ENCODE measurements at regions not wholly inside any gene's neighbourhood (a gene's known extent, or its start where the extent isn't known, plus 50 kb on each side); places are given as distances from the start of the nearest gene placed in this dataset.

DNA sequence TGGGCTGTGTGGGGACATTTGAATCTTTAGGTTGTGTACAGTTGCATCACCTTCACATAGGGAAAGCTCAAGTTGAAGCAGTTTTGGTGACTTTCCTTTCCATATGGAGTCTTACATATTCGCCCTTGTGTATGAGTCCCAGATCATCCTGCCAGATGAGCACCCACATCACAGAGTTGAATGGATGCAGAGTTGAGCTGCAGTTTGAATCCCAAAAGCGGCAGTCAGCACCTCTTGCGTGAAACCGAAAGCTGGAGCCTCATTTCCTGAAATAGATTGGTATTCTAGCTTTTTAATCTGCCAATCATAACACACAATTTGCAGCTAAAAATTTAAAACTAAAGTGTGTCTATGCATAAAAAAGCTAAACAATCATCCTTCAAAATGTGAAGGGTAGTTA, 162.9 kb upstream of the DIPK2B start (continued):
- TF ChIP-seq, protein P1, sequence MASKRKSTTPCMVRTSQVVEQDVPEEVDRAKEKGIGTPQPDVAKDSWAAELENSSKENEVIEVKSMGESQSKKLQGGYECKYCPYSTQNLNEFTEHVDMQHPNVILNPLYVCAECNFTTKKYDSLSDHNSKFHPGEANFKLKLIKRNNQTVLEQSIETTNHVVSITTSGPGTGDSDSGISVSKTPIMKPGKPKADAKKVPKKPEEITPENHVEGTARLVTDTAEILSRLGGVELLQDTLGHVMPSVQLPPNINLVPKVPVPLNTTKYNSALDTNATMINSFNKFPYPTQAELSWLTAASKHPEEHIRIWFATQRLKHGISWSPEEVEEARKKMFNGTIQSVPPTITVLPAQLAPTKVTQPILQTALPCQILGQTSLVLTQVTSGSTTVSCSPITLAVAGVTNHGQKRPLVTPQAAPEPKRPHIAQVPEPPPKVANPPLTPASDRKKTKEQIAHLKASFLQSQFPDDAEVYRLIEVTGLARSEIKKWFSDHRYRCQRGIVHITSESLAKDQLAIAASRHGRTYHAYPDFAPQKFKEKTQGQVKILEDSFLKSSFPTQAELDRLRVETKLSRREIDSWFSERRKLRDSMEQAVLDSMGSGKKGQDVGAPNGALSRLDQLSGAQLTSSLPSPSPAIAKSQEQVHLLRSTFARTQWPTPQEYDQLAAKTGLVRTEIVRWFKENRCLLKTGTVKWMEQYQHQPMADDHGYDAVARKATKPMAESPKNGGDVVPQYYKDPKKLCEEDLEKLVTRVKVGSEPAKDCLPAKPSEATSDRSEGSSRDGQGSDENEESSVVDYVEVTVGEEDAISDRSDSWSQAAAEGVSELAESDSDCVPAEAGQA (IDR thresholded peaks at IDR 0.05; ENCODE audit: low read depth), result no peak
- TF ChIP-seq, protein P1 (CRISPR knock-in tag; IDR thresholded peaks at IDR 0.05; ENCODE audit: borderline replicate concordance), result no peak
- TF ChIP-seq NFE2L1 (CRISPR knock-in tag; IDR thresholded peaks at IDR 0.05; ENCODE audit: borderline replicate concordance) (no peak), SPEN (CRISPR knock-in tag; IDR thresholded peaks at IDR 0.05; ENCODE audit: low read depth) (no peak)

DNA sequence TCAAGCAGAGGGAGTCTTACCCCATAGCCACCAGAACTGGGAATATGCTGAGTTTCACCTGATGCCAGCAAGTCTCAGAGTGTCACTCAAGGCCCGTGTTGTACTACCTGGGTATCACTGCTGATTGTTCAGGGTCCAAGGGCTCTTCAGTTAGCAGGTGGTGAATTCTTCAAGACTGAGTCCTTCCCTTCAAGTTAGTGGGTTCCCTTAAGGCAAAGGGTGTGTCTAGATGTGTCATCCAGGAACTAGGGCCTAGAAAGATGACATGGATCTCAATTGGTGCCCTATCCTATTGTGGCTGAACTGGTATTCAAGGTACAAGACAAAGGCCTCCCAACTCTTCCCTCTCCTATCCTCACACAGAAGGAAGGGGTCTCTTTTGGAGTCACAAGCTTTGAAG, 159.9 kb upstream of the DIPK2B start:
- ChIA-PET CTCF (ENCODE audit: low intra/inter-chr PET ratio, low total read pairs) (no interaction called here), POLR2A (no interaction called here)
- Histone ChIP-seq H3K36me3 (replicated peaks in 1 of 2; ENCODE audit: control insufficient read depth in 1 of 2, insufficient read depth in 2 of 2, low read length in 2 of 2) (no peaks in the 10 kb centered on the region), H3K4me2 (ENCODE audit: low read depth, low read length) (no peak overlapping the region), H3K27me3 (ENCODE audit: control insufficient read depth in 1 of 2, insufficient read depth in 2 of 2, low read length in 2 of 2) (no peaks in the 10 kb centered on the region), H3K9ac (ENCODE audit: insufficient read depth, low read depth, low read length) (no peak overlapping the region), H2AFZ (ENCODE audit: low read length) (no peak overlapping the region), H3K4me1 (ENCODE audit: insufficient read depth, low read length) (no peaks in the 10 kb centered on the region), H3K9me3 (ENCODE audit: low read length) (no peaks in the 10 kb centered on the region), H3K4me3 (replicated peaks in 1 of 3; ENCODE audit: insufficient read depth in 1 of 3, low read depth in 2 of 3, low read length in 3 of 3) (no peak overlapping the region), H4K20me1 (ENCODE audit: insufficient read depth, low read length) (no peaks in the 10 kb centered on the region), H3K27ac (ENCODE audit: extremely low read length, insufficient read depth, low read length) (no peak overlapping the region), H3K79me2 (ENCODE audit: insufficient read depth, low read length) (no peaks in the 10 kb centered on the region)
- no peak for ATAC-seq
- TF ChIP-seq ZFP1 (CRISPR knock-in tag; IDR thresholded peaks at IDR 0.05) (no peak), ZC3H13 (CRISPR knock-in tag; IDR thresholded peaks at IDR 0.05) (no peak), SP140L (CRISPR knock-in tag; IDR thresholded peaks at IDR 0.05; ENCODE audit: borderline replicate concordance) (no peak), RXRB (CRISPR knock-in tag; IDR thresholded peaks at IDR 0.05; ENCODE audit: borderline replicate concordance) (no peak), JUND (CRISPR knock-in tag; IDR thresholded peaks at IDR 0.05) (no peak), ZNF703 (CRISPR knock-in tag; IDR thresholded peaks at IDR 0.05; ENCODE audit: borderline replicate concordance) (no peak), ZNF766 (CRISPR knock-in tag; IDR thresholded peaks at IDR 0.05; ENCODE audit: borderline replicate concordance) (no peak), PTBP1 (IDR thresholded peaks at IDR 0.05; ENCODE audit: low read depth, low read length, poor library complexity, severe bottlenecking) (no peak), SMYD3 (CRISPR knock-in tag; IDR thresholded peaks at IDR 0.05) (no peak), SP4 (CRISPR knock-in tag; IDR thresholded peaks at IDR 0.05) (no peak), NFRKB (IDR thresholded peaks at IDR 0.05) (no peak), ZNF570 (CRISPR knock-in tag; IDR thresholded peaks at IDR 0.05; ENCODE audit: borderline replicate concordance) (no peak), IKZF4 (CRISPR knock-in tag; IDR thresholded peaks at IDR 0.05; ENCODE audit: borderline replicate concordance, low read depth, not compliant biosample characterization) (no peak), ZNF331 (CRISPR knock-in tag; IDR thresholded peaks at IDR 0.05) (no peak)
- TF ChIP-seq, protein P2, sequence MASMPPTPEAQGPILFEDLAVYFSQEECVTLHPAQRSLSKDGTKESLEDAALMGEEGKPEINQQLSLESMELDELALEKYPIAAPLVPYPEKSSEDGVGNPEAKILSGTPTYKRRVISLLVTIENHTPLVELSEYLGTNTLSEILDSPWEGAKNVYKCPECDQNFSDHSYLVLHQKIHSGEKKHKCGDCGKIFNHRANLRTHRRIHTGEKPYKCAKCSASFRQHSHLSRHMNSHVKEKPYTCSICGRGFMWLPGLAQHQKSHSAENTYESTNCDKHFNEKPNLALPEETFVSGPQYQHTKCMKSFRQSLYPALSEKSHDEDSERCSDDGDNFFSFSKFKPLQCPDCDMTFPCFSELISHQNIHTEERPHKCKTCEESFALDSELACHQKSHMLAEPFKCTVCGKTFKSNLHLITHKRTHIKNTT (CRISPR knock-in tag; IDR thresholded peaks at IDR 0.05), result no peak
- TF ChIP-seq, protein P3, sequence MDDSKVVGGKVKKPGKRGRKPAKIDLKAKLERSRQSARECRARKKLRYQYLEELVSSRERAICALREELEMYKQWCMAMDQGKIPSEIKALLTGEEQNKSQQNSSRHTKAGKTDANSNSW (CRISPR knock-in tag; IDR thresholded peaks at IDR 0.05; ENCODE audit: borderline replicate concordance), result no peak
- BruUV-seq (replicated peaks), result no TSS peak
- 0% methylated on average over 1 of the region's 1 CpG for WGBS (ENCODE audit: low lambda C conversion rate)
- intact Hi-C loops (cut with micrococcal nuclease; ENCODE audit: unreplicated experiment) (no loop called here), in situ Hi-C loops (cut with HindIII; ENCODE audit: extremely low pct_ligation_motif_present, low pct_unique_long_range_greater_than_20kb) (no loop called here)
- no peak for FAIRE-seq
- no peak for DNase-seq (ENCODE audit: low spot score)
